ENCODE measurements at regions not wholly inside any gene's neighbourhood (a gene's known extent, or its start where the extent isn't known, plus 50 kb on each side); places are given as distances from the start of the nearest gene placed in this dataset.

GRCh38 chr10:4130685-4131084 lies 345.7 kb upstream of the KLF6 start:
- DNase-seq: no peak

- no peak for DNase-seq
These were observed 345.0 kb upstream of the KLF6 start for GRCh38 chr10:4129866-4130477.

- DNase-seq: no peak
These were observed 342.7 kb upstream of the KLF6 start for GRCh38 chr10:4127518-4128315.

DNA sequence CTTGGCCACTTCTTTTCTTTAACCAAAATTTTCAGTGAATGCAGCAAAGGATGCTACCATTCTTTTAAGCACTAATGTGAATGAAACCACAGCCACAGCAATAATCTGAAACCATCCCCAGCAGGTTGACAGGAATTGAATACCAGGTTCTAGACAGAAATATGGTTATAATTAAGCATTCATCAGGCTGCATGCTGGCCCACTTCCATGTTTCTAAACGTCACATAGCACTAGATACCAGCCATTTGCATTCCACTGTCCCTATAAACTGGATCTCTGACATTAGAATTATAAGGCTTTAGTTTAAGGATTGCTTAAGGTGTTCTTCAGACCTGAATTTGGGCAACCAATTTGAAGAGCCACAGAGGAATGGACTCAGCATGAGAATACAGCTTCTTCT lies 340.8 kb upstream of the KLF6 start:
- DNase-seq: no peak

DNA sequence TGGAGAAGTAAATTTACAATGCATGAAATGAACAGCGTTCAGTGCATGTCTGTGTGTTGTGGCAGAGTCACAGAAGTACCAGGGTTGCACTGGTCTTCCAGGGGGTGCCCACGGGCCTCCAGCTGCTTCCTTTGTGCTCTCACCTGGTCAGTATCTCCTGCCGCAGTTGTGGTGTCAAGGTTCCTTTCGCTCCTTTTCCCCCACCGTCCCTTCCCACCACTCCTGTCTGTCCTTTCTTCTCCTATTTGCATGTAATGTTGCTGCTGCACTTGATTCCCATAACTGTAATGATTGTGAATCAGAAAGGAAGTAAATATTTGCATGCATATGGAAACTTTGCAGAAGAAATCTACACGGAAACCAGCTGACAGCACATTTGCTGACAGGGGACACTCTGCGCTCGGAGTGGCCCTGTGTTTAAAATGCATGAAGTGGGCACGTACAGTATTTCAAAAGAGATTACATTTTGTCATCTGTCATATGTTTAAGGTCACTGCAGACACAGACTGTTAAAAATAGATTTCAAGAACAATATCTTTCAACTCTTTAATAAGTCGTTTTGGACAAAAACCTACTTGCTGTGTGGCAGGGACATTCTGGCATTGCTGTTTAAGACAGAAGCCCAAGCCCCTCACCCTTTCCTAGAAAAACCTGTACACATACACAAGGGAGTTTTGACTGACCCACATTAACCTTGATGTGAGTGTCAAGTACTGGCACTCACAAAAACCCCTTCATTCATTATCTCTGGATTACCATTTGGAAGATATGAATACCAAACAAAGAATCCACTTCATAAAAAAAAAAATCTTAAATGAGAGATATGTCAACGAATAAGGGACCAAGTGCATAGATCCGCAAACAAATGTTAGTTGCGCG lies 336.7 kb upstream of the KLF6 start:
- DNase-seq: no peak

DNA sequence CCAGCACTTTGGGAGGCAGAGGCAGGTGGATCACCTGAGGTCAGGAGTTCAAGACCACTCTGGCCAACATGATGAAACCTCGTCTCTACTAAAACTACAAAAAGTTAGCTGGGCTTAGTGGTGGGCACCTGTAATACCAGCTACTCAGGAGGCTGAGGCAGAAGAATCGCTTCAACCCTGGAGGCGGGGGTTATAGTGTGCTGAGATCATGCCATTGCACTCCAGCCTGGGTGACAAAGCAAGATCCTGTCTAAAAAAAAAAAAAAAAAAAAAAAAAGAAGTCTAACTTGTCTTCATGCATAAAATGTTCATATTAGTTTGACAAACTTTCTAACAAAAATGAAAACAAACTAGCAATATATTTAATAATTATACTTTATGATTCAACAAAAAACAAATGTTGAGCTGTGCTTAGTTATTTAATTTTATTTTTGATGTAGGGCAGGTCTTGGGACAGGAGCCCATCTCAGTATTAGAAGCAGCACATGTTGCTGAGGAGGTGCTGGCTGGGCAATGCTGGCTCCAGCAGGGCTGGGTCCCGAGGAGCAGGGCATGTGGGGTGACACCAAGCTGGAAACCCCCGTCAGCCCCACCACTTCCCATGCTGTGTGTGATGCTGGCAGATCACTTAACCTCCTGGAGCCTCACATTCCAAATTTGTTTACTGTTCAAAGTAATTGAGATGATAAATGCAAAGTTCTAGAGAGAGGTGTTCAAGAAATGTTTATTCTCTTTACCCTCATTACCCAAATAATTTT lies 335.3 kb upstream of the KLF6 start:
- DNase-seq: no peak

DNA sequence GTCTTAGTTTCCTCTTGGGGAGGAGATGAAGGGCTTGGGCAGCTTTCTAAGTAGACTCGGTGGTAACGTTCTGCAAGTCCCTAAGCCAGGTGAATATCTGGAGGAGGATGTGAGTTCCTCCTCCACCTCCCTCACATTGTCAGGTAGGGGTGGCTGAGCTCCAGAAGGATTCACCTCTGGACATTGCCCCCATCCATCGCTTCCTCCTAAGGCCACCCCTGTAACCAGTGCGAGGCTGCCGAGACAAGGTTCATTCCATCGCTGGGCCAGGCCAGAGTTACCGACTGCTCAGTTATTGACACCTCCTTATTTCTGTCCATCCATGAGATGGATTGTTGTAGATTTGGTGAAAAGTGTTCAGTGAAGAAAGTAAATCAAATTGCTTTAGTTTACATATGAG lies 334.1 kb upstream of the KLF6 start:
- DNase-seq: no peak

- DNase-seq: no peak
These were observed 332.6 kb upstream of the KLF6 start for GRCh38 chr10:4117604-4118003.

GRCh38 chr10:4111643-4112042 lies 326.6 kb upstream of the KLF6 start:
- no peak for DNase-seq

- DNase-seq: no peak
These were observed 324.5 kb upstream of the KLF6 start for GRCh38 chr10:4109469-4109868.

DNA sequence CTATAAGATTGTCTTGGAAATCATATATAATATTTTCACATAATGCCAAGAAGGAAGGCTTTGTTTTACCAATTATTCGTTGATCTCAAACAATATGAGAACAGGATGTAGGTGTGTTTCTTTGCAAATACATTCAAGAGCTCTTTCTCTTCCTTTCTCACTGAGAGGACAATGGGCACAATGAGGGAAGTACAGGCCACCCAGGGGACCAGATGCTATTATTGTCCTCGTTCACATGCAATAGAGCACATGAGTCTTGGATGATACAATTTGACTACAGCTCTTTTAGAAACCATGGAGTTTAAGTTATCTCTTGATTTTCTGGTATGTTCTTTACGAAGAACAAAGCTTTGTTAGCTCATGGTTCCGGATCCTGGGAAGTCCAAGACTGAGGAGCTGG lies 323.7 kb upstream of the KLF6 start:
- no peak for DNase-seq

GRCh38 chr10:4107285-4107851 lies 322.4 kb upstream of the KLF6 start:
- DNase-seq: no peak

DNA sequence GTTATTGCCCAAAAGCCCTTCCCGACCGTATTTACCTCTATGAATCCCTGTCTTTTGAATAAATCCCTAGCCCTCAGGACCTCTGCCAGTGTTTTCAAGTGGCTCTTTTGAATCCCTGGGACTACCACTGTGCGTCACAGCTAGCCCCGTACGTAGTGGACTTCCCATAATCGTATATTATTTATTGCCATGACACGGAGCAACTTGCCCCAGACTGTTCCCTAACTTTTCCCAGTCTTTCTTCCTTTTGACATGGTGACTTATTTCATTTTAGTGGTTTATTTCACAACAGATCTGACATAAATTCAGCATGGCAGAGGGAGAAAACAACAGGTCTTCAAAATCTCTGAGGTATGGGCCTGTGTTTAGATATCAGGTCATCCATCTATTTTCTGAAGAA lies 318.6 kb upstream of the KLF6 start:
- DNase-seq: no peak

DNA sequence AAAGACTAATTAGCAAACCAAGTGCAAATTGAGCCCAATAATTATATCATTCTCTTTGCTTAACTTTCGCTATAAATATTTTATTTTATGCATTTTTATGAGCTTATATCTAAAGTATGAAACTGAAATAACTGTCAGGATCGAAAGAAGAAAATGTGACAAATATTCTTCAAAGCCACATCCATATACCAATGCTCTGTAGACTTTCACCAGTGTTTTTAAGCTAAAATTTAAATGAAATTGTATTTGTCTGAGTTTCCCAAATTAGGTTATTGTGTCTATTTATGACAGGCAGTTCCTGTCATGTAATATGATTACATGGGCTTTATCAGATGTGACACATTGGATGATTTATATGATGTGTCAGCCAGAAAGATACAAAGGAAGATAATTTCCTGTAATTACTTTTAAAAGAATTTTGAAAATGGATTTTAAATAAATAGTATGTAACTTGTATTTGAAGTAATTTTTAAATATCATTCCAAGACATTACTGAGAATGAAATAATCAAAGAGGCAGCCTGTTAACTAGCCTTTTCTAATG lies 317.9 kb upstream of the KLF6 start:
- no peak for DNase-seq

DNA sequence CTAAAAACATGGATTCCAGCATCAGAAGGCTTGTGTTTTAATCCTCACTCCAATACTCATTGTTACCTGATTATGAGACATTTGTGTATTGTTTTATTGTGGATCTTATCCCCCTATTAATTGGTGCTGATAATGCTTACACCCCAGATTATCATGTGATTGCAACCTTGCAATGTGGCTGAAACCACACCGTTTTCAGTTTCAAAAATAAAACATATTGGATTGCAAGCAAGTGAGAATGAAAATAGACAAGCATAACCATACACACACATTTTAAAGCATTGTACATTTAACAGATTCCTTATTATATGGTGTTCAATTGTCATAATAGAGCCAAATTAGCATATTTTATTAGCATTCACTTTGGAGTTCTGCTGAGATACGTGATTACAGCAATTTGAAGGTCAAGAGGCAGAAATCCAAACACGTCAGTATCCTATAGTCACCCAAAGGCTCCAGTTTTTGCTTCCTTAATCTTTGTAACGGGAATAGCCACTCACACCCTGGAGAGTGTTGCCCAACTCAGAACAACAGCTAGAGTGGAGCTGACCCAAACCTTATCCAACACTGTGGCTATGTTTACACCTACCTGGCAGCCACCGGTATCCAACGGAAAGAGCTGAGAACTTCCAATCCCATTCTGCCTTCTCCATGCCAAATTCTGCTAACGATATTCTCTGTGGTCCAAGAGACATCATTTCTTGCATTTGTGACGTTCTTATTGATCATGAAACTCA lies 317.1 kb upstream of the KLF6 start:
- no peak for DNase-seq

DNA sequence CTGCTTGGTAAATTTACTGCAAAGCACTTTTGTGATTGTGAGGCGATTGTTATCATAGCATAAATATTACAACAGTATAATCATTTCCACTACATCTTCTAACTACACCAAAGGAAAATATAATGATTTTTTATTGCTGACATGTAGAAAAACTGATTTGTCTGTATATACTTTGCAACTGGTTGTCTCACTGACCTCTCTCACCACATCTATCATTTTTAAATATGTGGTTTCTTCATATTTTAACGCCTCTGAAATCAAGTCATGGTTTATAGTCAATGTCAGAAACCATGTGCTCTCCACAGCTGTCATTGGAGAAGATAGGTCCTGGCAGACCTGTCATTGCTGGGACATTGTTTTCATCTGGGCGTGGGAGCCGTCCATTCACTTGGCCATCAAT lies 315.4 kb upstream of the KLF6 start:
- no peak for DNase-seq

DNA sequence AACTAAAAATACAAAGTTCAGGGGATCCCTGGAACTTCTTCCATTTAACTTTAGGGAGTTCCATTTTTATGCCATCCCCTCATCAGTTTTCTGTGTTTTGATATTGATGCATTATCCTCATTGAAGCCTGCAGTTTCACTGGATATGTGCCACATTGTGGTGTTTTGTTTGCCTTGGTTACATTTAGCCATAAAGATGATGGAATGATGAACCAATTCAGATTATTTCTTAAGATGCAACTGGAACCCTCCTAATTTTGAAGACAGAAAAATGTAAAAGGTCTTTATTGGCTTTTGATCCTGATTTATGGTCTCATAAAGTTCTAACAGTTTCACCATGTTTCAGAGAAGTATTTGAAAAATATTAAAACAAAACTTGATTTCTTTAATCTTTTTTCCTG lies 314.2 kb upstream of the KLF6 start:
- no peak for DNase-seq

- DNase-seq: no peak
These were observed 310.3 kb upstream of the KLF6 start for GRCh38 chr10:4095166-4095917.

DNA sequence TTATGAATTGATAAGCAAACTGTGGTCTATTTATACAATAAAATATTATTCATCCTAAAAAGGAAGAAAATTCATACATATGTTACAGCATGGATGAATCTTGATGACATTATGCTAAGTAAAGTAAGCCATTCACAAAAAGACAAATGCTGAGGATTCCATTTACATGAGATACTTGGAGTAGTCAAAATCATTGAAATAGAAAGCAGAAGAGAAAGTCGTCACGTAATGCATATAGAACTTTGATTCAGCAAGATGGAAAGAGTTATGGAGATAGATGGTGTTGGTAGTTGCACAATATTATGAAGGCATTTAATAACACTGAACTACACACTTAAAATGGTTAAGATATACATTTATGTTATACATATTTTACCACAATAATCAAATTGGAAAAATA lies 309.7 kb upstream of the KLF6 start:
- no peak for DNase-seq

- no peak for DNase-seq
These were observed 308.4 kb upstream of the KLF6 start for GRCh38 chr10:4093438-4093837.
